IMR-90 (cell line): ENCODE measurements at regions not wholly inside any gene's neighbourhood (a gene's known extent, or its start where the extent isn't known, plus 50 kb on each side); places are given as distances from the start of the nearest gene placed in this dataset.

Experiments
- ATAC-seq: fragments of 200-7000 bp; cut with Tn5 transposase; 2 replicates; pipeline ENCODE4 v1.9.1; 2020; ENCODE audit warnings: low read depth, mild to moderate bottlenecking, moderate library complexity
- BruUV-seq: library from RNA; stranded (reverse); fragments of 400-500 nt; replicated peaks from 2 replicates; lab custom pipeline; 2021; lab: Mats Ljungman, UMichigan
- CTCF ChIA-PET: fragments of 300-600 bp; formaldehyde crosslinking; extraction: SDS; loops from one replicate; lab custom pipeline; 2021; ENCODE audit warnings: antibody characterized with exemption; lab: Yijun Ruan, JAX
- POLR2A ChIA-PET: fragments of 300-600 bp; sonication (Branson Sonifier 250); formaldehyde crosslinking; loops from one replicate; lab custom pipeline; 2022; ENCODE audit warnings: antibody characterized with exemption; ENCODE audit not compliant: unreplicated experiment; lab: Charles Lee
- DNase-seq: peaks from one replicate; pipeline ENCODE4 v3.0.0; 2013
- H2AFZ ChIP-seq: replicated peaks from 2 replicates; pipeline ENCODE3; 2013; ENCODE audit warnings: low read length, mild to moderate bottlenecking; ENCODE audit not compliant: poor library complexity
- H2AK5ac ChIP-seq: 2 replicates; pipeline ENCODE4 v1.6.1; 2013; ENCODE audit warnings: low read depth, low read length, inconsistent platforms
- H2AK9ac ChIP-seq: replicated peaks from 2 replicates; pipeline ENCODE3; 2013; ENCODE audit warnings: mild to moderate bottlenecking, low read depth, low read length, moderate library complexity; ENCODE audit not compliant: poor library complexity
- H2BK120ac ChIP-seq: 2 replicates; pipeline ENCODE4 v1.6.1; 2013; ENCODE audit warnings: low read depth, low read length, inconsistent platforms
- H2BK15ac ChIP-seq: 3 replicates; pipeline ENCODE4 v1.6.1; 2013; ENCODE audit warnings: low read depth, low read length, inconsistent platforms
- H2BK20ac ChIP-seq: 2 replicates; pipeline ENCODE4 v1.6.1; 2013; ENCODE audit warnings: low read depth, mild to moderate bottlenecking, inconsistent platforms, low read length, moderate library complexity
- H2BK5ac ChIP-seq: 2 replicates; pipeline ENCODE4 v1.6.1; 2013; ENCODE audit warnings: mild to moderate bottlenecking, low read depth, low read length, inconsistent platforms; ENCODE audit not compliant: poor library complexity, severe bottlenecking
- H3K14ac ChIP-seq: replicated peaks from 2 replicates; pipeline ENCODE4 v1.6.1; 2013; ENCODE audit warnings: low read depth, low read length, inconsistent platforms
- H3K18ac ChIP-seq: 2 replicates; pipeline ENCODE4 v1.6.1; 2013; ENCODE audit warnings: low read depth, low read length, control low read depth
- H3K23ac ChIP-seq: 2 replicates; pipeline ENCODE4 v1.6.1; 2013; ENCODE audit warnings: low read depth, low read length, inconsistent platforms
- H3K27ac ChIP-seq: 2 replicates; pipeline ENCODE4 v1.5.1; 2013; ENCODE audit warnings: mild to moderate bottlenecking, control low read depth, low read length; ENCODE audit not compliant: insufficient read depth
- H3K27me3 ChIP-seq: 2 replicates; pipeline ENCODE4 v1.6.1; 2013; ENCODE audit warnings: low read length; ENCODE audit not compliant: control insufficient read depth, insufficient read depth
- H3K36me3 ChIP-seq: 2 replicates; pipeline ENCODE4 v1.6.1; 2013; ENCODE audit warnings: low read length, mixed read lengths; ENCODE audit not compliant: control insufficient read depth, insufficient read depth
- H3K4ac ChIP-seq: 2 replicates; pipeline ENCODE4 v1.6.1; 2013; ENCODE audit warnings: low read depth, low read length, inconsistent platforms
- H3K4me1 ChIP-seq: 2 replicates; pipeline ENCODE4 v1.6.1; 2013; ENCODE audit warnings: low read length, mixed read lengths; ENCODE audit not compliant: control insufficient read depth, insufficient read depth
- H3K4me2 ChIP-seq: 2 replicates; pipeline ENCODE4 v1.6.1; 2013; ENCODE audit warnings: low read depth, mild to moderate bottlenecking, control low read depth, low read length, moderate library complexity
- H3K4me3 ChIP-seq: 2 replicates; pipeline ENCODE4 v1.5.1; 2013; ENCODE audit warnings: low read depth, mild to moderate bottlenecking, control low read depth, low read length, moderate library complexity; ENCODE audit not compliant: insufficient read depth
- H3K56ac ChIP-seq: 2 replicates; pipeline ENCODE4 v1.6.1; 2013; ENCODE audit warnings: low read length, inconsistent platforms; ENCODE audit not compliant: insufficient read depth; ENCODE audit errors: extremely low read depth
- H3K79me1 ChIP-seq, 2 experiments: 2 replicates each; pipeline ENCODE4 v1.6.1; 2013; ENCODE audit warnings: low read length in 2 of 2, inconsistent platforms in 1 of 2, low read depth in 1 of 2
- H3K9ac ChIP-seq: 2 replicates; pipeline ENCODE4 v1.6.1; 2013; ENCODE audit warnings: low read depth, low read length, control low read depth
- H3K9me1 ChIP-seq: 2 replicates; pipeline ENCODE4 v1.6.1; 2013; ENCODE audit warnings: low read length, inconsistent platforms; ENCODE audit not compliant: insufficient read depth
- H3K9me3 ChIP-seq: 2 replicates; pipeline ENCODE4 v1.6.1; 2013; ENCODE audit warnings: low read length; ENCODE audit not compliant: control insufficient read depth, insufficient read depth
- H4K20me1 ChIP-seq: 2 replicates; pipeline ENCODE4 v1.6.1; 2013; ENCODE audit warnings: low read length, inconsistent platforms; ENCODE audit not compliant: insufficient read depth
- H4K5ac ChIP-seq: 2 replicates; pipeline ENCODE4 v1.6.1; 2013; ENCODE audit warnings: mild to moderate bottlenecking, low read depth, low read length, control low read depth
- H4K8ac ChIP-seq, 2 experiments: 2 replicates each; pipeline ENCODE4 v1.6.1; 2013; ENCODE audit warnings: low read depth in 2 of 2, low read length in 2 of 2, control low read depth in 1 of 2, inconsistent platforms in 1 of 2
- H4K91ac ChIP-seq: 2 replicates; pipeline ENCODE4 v1.6.1; 2013; ENCODE audit warnings: low read depth, low read length, inconsistent platforms; ENCODE audit not compliant: insufficient read depth
- BHLHE40 ChIP-seq: fragments of 150-350 bp; IDR thresholded peaks from 2 replicates; pipeline ENCODE4 v1.6.1; 2016; ENCODE audit warnings: mild to moderate bottlenecking, low read depth, low read length
- CEBPB ChIP-seq: IDR thresholded peaks from 2 replicates; pipeline ENCODE4 v1.6.1; 2012; ENCODE audit warnings: low read depth, low read length, improper control_type of control experiment
- MAFK ChIP-seq: IDR thresholded peaks from 2 replicates; pipeline ENCODE4 v1.6.1; 2012; ENCODE audit warnings: low read depth, low read length, improper control_type of control experiment
- MAZ ChIP-seq: IDR thresholded peaks from 2 replicates; pipeline ENCODE4 v1.6.1; 2012; ENCODE audit warnings: low read depth, mild to moderate bottlenecking, low read length, improper control_type of control experiment, moderate library complexity, borderline replicate concordance
- POLR2A ChIP-seq: IDR thresholded peaks from 2 replicates; pipeline ENCODE4 v1.6.1; 2012; ENCODE audit warnings: mild to moderate bottlenecking, low read depth, low read length
- RAD21 ChIP-seq: IDR thresholded peaks from 2 replicates; pipeline ENCODE4 v1.6.1; 2012; ENCODE audit warnings: low read length, improper control_type of control experiment
- RCOR1 ChIP-seq: IDR thresholded peaks from 2 replicates; pipeline ENCODE4 v1.6.1; 2012; ENCODE audit warnings: mild to moderate bottlenecking, low read length, improper control_type of control experiment; ENCODE audit not compliant: insufficient replicate concordance
- RFX5 ChIP-seq: IDR thresholded peaks from 2 replicates; pipeline ENCODE4 v1.8.0; 2012; ENCODE audit warnings: low read depth, mild to moderate bottlenecking, low read length, moderate library complexity
- WGBS, 2 experiments: methylation state at CpG; one replicate each; pipeline versions ENCODE4 v1.1.5 to v1.1.7; 2013; ENCODE audit warnings: missing lambda C conversion rate in 2 of 2; ENCODE audit not compliant: insufficient read length in 1 of 2; ENCODE audit errors: extremely low coverage in 2 of 2; 5-methylcytosine and 5-hydroxymethylcytosine counted together
- dilution Hi-C: fragments of 300-500 bp; cut with HindIII; formaldehyde crosslinking; loops from one replicate; pipeline ENCODE4 v1.14.3; 2018; ENCODE audit warnings: low sequenced_read_pairs; ENCODE audit not compliant: unreplicated experiment
- in situ Hi-C: fragments of 300-500 bp; cut with MboI; formaldehyde crosslinking; loops from 3 replicates; pipeline ENCODE4 v1.14.3; 2019; ENCODE audit warnings: low sequenced_read_pairs, inconsistent platforms, mixed read lengths
- intact Hi-C: fragments of 100-400 bp; cut with micrococcal nuclease; formaldehyde crosslinking; loops from 2 replicates; pipeline ENCODE4 v1.10.0; 2022
- TF ChIP-seq, protein P1 (sequence below): fragments of 150-350 bp; IDR thresholded peaks from 2 replicates; pipeline ENCODE4 v1.6.1; 2017; ENCODE audit warnings: mild to moderate bottlenecking, antibody characterized with exemption, low read length, low read depth

GRCh38 chr18:42328931-42329330 is 373.9 kb downstream of the PIK3C3 start:
- Histone ChIP-seq H3K9ac (no peak overlapping the region), H2BK5ac (no peak overlapping the region)
- in situ Hi-C loops, result no loop called here

More at GRCh38 chr18:42328931-42329330, 373.9 kb downstream of the PIK3C3 start:
- H2AK5ac ChIP-seq, result no peak overlapping the region
- ChIA-PET CTCF (no interaction called here), POLR2A (no interaction called here)
- no peaks in the 10 kb centered on the region for H3K4me1 ChIP-seq
- no peak overlapping the region for H4K5ac ChIP-seq
- H3K56ac ChIP-seq, result no peak overlapping the region
- no peak overlapping the region for H4K91ac ChIP-seq
- dilution Hi-C loops (no loop called here), intact Hi-C loops (no loop called here)
- H2AK9ac ChIP-seq, result no peak overlapping the region
- BruUV-seq, result no TSS peak
- no peak overlapping the region for H3K4me3 ChIP-seq
- no peak overlapping the region for H2BK20ac ChIP-seq
- DNase-seq (no peak), ATAC-seq (no peak)
- H3K9me1 ChIP-seq, result no peaks in the 10 kb centered on the region
- H3K4ac ChIP-seq, result no peak overlapping the region
- no peak overlapping the region for H4K8ac ChIP-seq
- no peak overlapping the region for H3K4me2 ChIP-seq
- no peak overlapping the region for H2BK15ac ChIP-seq
- H3K36me3 ChIP-seq, result no peaks in the 10 kb centered on the region
- TF ChIP-seq RFX5 (no peak), RAD21 (no peak), BHLHE40 (no peak), RCOR1 (no peak), MAFK (no peak), POLR2A (no peak), CEBPB (no peak), MAZ (no peak)
- TF ChIP-seq, protein P1, sequence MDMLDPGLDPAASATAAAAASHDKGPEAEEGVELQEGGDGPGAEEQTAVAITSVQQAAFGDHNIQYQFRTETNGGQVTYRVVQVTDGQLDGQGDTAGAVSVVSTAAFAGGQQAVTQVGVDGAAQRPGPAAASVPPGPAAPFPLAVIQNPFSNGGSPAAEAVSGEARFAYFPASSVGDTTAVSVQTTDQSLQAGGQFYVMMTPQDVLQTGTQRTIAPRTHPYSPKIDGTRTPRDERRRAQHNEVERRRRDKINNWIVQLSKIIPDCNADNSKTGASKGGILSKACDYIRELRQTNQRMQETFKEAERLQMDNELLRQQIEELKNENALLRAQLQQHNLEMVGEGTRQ, result no peak
- no peak overlapping the region for H2AFZ ChIP-seq
- no peak overlapping the region for H3K14ac ChIP-seq
- no peak overlapping the region for H3K27ac ChIP-seq
- peaks cover 1% of the 10 kb centered on the region; the same call in 1 of the 2 replicates for H3K9me3 ChIP-seq
- H4K20me1 ChIP-seq, result no peaks in the 10 kb centered on the region
- WGBS, 2 experiments, result no CpG with 5 or more reads among the region's 1 CpG
- no peak overlapping the region for H3K23ac ChIP-seq
- H2BK120ac ChIP-seq, result no peak overlapping the region
- H3K18ac ChIP-seq, result no peak overlapping the region
- no peaks in the 10 kb centered on the region for H3K27me3 ChIP-seq
- no peaks in the 10 kb centered on the region for H3K79me1 ChIP-seq
